ENCODE measurements at regions not wholly inside any gene's neighbourhood (a gene's known extent, or its start where the extent isn't known, plus 50 kb on each side); places are given as distances from the start of the nearest gene placed in this dataset.
A peak's percentile ranks its signal among the peaks of the same experiment; 100 is the strongest.

GRCh38 chrX:20499763-20500162, 233.1 kb upstream of the RPS6KA3 start:
- Mint-ChIP-seq H3K4me3 (no peak overlapping the region), H3K27me3 (ENCODE audit: low read depth) (peaks cover 47% of the 10 kb centered on the region), H3K9me3 (no peaks in the 10 kb centered on the region), H3K4me1 (ENCODE audit: low read depth) (peaks cover 22% of the 10 kb centered on the region), H3K36me3 (ENCODE audit: low read depth) (peaks cover 1% of the 10 kb centered on the region), H3K27ac (no peak overlapping the region)

DNA sequence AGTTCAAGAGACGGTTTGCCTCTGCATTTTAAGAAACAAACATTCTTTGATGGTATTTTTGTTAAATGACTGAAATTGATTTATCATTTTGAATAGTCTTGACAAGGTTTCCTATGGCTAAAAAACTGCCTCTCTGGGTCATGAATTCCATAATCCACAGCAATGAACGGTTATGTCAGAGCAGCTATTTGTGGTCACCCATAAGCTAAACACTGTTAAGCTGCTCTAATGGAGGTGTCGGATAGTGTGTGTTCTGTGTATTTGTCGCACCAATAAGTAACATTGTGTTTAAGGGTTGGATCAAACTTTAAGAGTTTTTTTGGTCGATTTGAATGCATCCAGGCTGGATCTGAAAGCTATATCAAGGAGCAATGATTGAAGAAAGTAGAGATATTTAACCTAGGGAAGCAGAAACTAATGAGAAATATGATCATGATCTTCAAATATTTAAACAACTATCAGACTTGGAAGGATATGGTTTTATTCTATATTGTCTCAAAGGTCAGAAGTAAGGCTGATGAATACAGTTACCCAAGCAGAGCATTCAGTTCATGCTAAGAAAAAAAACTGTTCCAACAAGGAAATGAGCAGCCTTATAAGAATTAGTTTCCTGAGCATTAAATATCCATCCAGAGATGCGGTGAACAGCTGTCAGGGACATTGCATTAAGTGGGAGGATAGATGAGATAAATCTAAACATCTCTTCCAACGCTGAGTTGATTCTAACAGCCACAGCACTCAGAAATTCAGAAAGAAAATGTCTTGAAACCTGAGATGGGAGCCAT, 232.3 kb upstream of the RPS6KA3 start:
- peaks cover 44% of the 10 kb centered on the region for H3K27me3 Mint-ChIP-seq (ENCODE audit: low read depth)

DNA sequence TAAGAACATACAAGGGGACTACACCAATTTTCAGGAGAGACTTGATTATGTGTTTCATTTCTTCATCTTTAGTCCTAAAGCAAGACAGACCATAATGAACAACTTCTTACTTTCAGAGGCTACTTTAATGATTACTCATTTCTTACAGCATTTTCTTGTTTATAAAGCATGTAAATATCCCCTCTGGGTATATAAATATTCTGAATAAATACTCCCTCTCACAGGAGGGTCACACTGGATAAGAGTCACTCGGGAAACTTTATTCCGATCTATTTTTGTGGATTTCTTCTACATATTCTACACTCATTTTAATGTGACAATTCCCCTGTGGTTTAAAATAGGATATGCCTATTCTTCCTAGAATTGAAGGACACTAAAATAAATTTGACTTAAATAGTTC, 228.9 kb upstream of the RPS6KA3 start:
- H3K4me3 Mint-ChIP-seq, result no peak overlapping the region
- H3K27ac Mint-ChIP-seq, result no peak overlapping the region

More for the DNA sequence above, 232.3 kb upstream of the RPS6KA3 start:
- Mint-ChIP-seq H3K4me1 (ENCODE audit: low read depth) (peaks cover 22% of the 10 kb centered on the region), H3K36me3 (ENCODE audit: low read depth) (peaks cover 1% of the 10 kb centered on the region), H3K9me3 (no peaks in the 10 kb centered on the region), H3K4me3 (peak overlapping the region; percentile 13), H3K27ac (no peak overlapping the region)

GRCh38 chrX:20488473-20488872, 221.8 kb upstream of the RPS6KA3 start:
- H3K36me3 Mint-ChIP-seq (ENCODE audit: low read depth), result no peaks in the 10 kb centered on the region
- peaks cover 7% of the 10 kb centered on the region for H3K27me3 Mint-ChIP-seq (ENCODE audit: low read depth)
- no peak overlapping the region for H3K27ac Mint-ChIP-seq
- H3K9me3 Mint-ChIP-seq, result no peaks in the 10 kb centered on the region
- H3K4me3 Mint-ChIP-seq, result no peak overlapping the region
- H3K4me1 Mint-ChIP-seq (ENCODE audit: low read depth), result peaks cover 2% of the 10 kb centered on the region

More for the DNA sequence above, 228.9 kb upstream of the RPS6KA3 start:
- Mint-ChIP-seq H3K36me3 (ENCODE audit: low read depth) (no peaks in the 10 kb centered on the region), H3K27me3 (ENCODE audit: low read depth) (peaks cover 24% of the 10 kb centered on the region), H3K4me1 (ENCODE audit: low read depth) (peaks cover 16% of the 10 kb centered on the region), H3K9me3 (no peaks in the 10 kb centered on the region)

DNA sequence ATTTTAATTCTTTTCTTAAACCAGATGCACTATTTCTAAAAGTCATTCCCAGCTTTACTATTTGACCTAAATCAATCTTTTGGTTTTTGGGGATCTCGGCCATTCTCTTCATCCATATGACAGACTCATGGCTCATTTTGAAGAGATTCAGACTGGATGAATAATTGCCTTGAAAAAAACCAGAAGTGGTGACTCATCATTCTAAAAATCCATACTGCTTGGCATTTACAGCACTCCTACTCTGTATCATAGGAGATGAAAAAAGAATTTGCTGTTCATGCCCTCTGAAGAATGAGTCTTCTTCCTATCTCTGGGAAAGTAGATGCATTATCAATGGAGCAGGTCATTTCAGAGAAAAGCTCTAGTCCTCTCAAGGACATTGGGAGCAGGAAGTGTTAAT, 220.5 kb upstream of the RPS6KA3 start:
- Mint-ChIP-seq H3K4me1 (ENCODE audit: low read depth) (no peaks in the 10 kb centered on the region), H3K4me3 (no peak overlapping the region), H3K27ac (no peak overlapping the region), H3K36me3 (ENCODE audit: low read depth) (no peaks in the 10 kb centered on the region), H3K27me3 (ENCODE audit: low read depth) (peaks cover 7% of the 10 kb centered on the region), H3K9me3 (no peaks in the 10 kb centered on the region)

- Mint-ChIP-seq H3K9me3 (no peaks in the 10 kb centered on the region), H3K27me3 (ENCODE audit: low read depth) (peaks cover 20% of the 10 kb centered on the region), H3K27ac (no peak overlapping the region), H3K36me3 (ENCODE audit: low read depth) (no peaks in the 10 kb centered on the region), H3K4me3 (no peak overlapping the region), H3K4me1 (ENCODE audit: low read depth) (peaks cover 2% of the 10 kb centered on the region)
These were observed 214.9 kb upstream of the RPS6KA3 start for GRCh38 chrX:20481632-20482031.

DNA sequence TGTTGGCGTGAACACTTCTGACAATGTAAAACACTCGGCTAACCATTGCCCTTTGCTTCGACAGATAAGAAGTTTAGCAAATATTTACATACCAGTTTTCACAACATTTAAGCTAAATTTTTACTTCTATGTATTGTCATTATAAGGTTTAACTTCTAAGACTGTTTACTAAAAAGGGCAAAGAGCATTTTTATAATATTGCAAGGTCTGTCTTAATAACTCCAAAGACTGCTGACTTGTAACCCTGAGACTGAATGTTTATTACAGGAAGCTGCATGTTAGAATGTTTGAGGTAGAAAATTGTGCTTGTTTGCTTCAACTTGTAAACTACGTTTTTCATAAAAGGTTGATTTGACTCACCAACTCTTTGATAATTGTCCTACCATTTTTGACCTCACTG, 213.2 kb upstream of the RPS6KA3 start:
- peaks cover 20% of the 10 kb centered on the region for H3K27me3 Mint-ChIP-seq (ENCODE audit: low read depth)
- no peak overlapping the region for H3K4me3 Mint-ChIP-seq
- H3K9me3 Mint-ChIP-seq, result no peaks in the 10 kb centered on the region
- no peak overlapping the region for H3K27ac Mint-ChIP-seq
- H3K4me1 Mint-ChIP-seq (ENCODE audit: low read depth), result peaks cover 2% of the 10 kb centered on the region
- no peaks in the 10 kb centered on the region for H3K36me3 Mint-ChIP-seq (ENCODE audit: low read depth)

GRCh38 chrX:20479048-20479447, 212.3 kb upstream of the RPS6KA3 start:
- Mint-ChIP-seq H3K36me3 (ENCODE audit: low read depth) (no peaks in the 10 kb centered on the region), H3K27ac (no peak overlapping the region), H3K9me3 (no peaks in the 10 kb centered on the region), H3K4me3 (no peak overlapping the region), H3K4me1 (ENCODE audit: low read depth) (peaks cover 2% of the 10 kb centered on the region), H3K27me3 (ENCODE audit: low read depth) (peaks cover 16% of the 10 kb centered on the region)

DNA sequence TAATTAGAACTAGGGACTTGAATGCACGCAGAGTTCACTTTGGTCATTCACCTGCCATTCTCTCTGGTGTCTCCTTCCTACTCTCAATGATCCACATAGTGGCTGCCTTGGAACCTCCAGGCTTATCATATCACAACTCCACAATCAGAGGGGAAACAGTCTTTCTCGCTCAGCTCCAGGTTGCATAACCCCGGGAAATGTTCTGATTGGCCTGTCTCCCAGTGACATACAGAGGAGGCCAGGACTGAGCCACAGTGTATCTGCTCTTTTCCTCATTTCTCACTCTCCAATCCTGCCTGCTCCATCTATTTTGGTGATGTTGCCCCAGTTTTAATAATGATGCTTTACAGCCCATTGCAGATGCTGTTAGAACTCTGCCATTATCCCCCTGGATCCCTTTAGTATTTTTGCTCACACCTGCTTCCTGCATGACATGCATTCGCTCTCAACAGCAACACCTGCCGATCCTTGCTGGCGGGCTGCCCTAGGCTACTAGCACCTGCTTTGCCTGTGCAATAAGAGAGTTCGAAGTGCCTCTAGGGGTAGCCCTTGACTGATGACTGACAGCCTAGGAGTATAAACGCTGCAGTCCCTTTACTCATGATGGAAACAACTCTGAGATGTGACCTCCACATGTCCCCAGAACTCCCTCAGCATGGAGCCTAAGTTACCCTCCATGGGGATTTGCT, 211.3 kb upstream of the RPS6KA3 start:
- Mint-ChIP-seq H3K4me1 (ENCODE audit: low read depth) (peaks cover 2% of the 10 kb centered on the region), H3K9me3 (no peaks in the 10 kb centered on the region), H3K27me3 (ENCODE audit: low read depth) (peaks cover 16% of the 10 kb centered on the region), H3K36me3 (ENCODE audit: low read depth) (no peaks in the 10 kb centered on the region), H3K27ac (no peak overlapping the region), H3K4me3 (no peak overlapping the region)

DNA sequence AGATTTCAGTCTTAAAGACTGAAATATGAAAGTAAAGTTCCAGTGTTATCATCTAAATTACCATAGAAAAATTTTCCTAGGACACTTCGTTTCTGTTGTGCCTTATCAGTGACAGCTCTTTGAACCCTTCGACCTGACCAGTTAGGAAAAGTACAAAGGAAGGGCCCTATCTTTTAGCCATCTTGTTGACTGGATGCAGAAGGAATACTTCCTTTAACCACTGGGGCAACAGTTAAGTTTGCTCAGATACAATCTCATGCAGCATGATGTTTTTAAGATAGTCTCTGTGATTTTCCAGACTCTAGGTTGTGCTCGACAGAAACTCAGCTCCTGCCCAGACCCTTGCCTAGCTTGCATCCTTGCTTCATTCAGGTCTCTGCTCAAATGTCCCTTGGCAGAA, 210.5 kb upstream of the RPS6KA3 start:
- Mint-ChIP-seq H3K4me1 (ENCODE audit: low read depth) (peaks cover 2% of the 10 kb centered on the region), H3K27me3 (ENCODE audit: low read depth) (peaks cover 16% of the 10 kb centered on the region), H3K4me3 (no peak overlapping the region), H3K36me3 (ENCODE audit: low read depth) (no peaks in the 10 kb centered on the region), H3K9me3 (no peaks in the 10 kb centered on the region), H3K27ac (no peak overlapping the region)

GRCh38 chrX:20472620-20473258, 206.0 kb upstream of the RPS6KA3 start:
- no peaks in the 10 kb centered on the region for H3K9me3 Mint-ChIP-seq
- no peaks in the 10 kb centered on the region for H3K36me3 Mint-ChIP-seq (ENCODE audit: low read depth)
- peaks cover 4% of the 10 kb centered on the region for H3K27me3 Mint-ChIP-seq (ENCODE audit: low read depth)
- no peak overlapping the region for H3K27ac Mint-ChIP-seq
- peaks cover 6% of the 10 kb centered on the region for H3K4me1 Mint-ChIP-seq (ENCODE audit: low read depth)
- no peak overlapping the region for H3K4me3 Mint-ChIP-seq

DNA sequence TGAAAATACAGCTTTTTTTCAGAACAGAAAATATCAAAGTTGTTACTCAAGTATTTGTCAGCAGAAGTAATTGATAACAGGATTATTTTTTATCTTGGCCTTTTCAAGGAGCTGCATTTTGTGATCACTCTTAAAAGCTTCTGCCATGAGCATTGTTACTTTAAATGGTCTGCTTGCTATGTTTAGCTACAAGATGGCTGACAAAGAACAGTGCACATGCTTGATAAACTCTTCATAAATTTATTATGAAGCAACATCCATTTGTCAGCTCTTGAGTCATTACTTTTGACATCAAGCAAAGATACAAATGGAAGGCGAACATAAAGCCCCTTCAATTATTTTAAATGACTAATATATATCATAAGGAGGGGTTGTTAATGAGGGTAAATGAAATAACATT, 205.4 kb upstream of the RPS6KA3 start:
- H3K27ac Mint-ChIP-seq, result no peak overlapping the region
- peaks cover 8% of the 10 kb centered on the region for H3K27me3 Mint-ChIP-seq (ENCODE audit: low read depth)
- H3K36me3 Mint-ChIP-seq (ENCODE audit: low read depth), result no peaks in the 10 kb centered on the region
- no peak overlapping the region for H3K4me3 Mint-ChIP-seq
- H3K9me3 Mint-ChIP-seq, result no peaks in the 10 kb centered on the region
- H3K4me1 Mint-ChIP-seq (ENCODE audit: low read depth), result peaks cover 6% of the 10 kb centered on the region

DNA sequence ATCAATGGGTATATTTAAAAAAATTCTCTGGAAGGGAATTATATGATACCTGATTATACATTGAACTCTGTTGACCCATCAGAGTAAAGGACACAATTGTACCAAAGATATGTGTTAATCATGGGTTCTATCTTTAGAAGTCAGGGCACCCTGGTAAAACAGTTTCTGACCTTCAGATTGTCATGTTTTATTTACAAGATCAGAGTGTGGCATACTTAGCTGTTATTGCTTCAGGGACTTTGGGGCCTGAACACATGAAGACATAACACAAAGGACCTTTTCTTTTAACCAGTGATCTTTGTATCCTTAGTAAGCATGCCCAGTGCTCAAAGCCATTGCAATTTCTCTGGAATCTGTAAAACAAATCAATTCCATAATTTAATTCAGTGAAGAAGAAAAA, 204.8 kb upstream of the RPS6KA3 start:
- Mint-ChIP-seq H3K36me3 (ENCODE audit: low read depth) (no peaks in the 10 kb centered on the region), H3K27me3 (ENCODE audit: low read depth) (peaks cover 4% of the 10 kb centered on the region), H3K27ac (no peak overlapping the region), H3K9me3 (no peaks in the 10 kb centered on the region), H3K4me3 (no peak overlapping the region), H3K4me1 (ENCODE audit: low read depth) (peaks cover 4% of the 10 kb centered on the region)

- peaks cover 31% of the 10 kb centered on the region for H3K4me1 Mint-ChIP-seq (ENCODE audit: low read depth)
- H3K27ac Mint-ChIP-seq, result no peak overlapping the region
- peaks cover 12% of the 10 kb centered on the region for H3K9me3 Mint-ChIP-seq
- H3K27me3 Mint-ChIP-seq (ENCODE audit: low read depth), result peaks cover 4% of the 10 kb centered on the region
- H3K4me3 Mint-ChIP-seq, result peak overlapping the region; percentile 11
- peaks cover 6% of the 10 kb centered on the region for H3K36me3 Mint-ChIP-seq (ENCODE audit: low read depth)
These were observed 196.8 kb upstream of the RPS6KA3 start for GRCh38 chrX:20463296-20464075.
